Dedifferentiated amniotic fluid mesenchymal stem cell (primary cell): ENCODE measurements at regions not wholly inside any gene's neighbourhood (a gene's known extent, or its start where the extent isn't known, plus 50 kb on each side); places are given as distances from the start of the nearest gene placed in this dataset.

ENCODE experiments used
- DNase-seq: peaks from one replicate; pipeline ENCODE4 v3.0.0-alpha.2; 2016; ENCODE audit errors: extremely low spot score

- DNase-seq = no peak
Observed at GRCh38 chr6:163721922-163722692, 307.6 kb downstream of the QKI start.

- no peak for DNase-seq
Observed at GRCh38 chr6:163721435-163721834, 306.9 kb downstream of the QKI start.

- DNase-seq = no peak
Observed at GRCh38 chr6:163720460-163721235, 306.1 kb downstream of the QKI start.

GRCh38 chr6:163720005-163720404 lies 305.5 kb downstream of the QKI start:
- no peak for DNase-seq

- DNase-seq = no peak
Observed at GRCh38 chr6:163719028-163719742, 304.7 kb downstream of the QKI start.

- no peak for DNase-seq
Observed at GRCh38 chr6:163718537-163718936, 304.0 kb downstream of the QKI start.

GRCh38 chr6:163717106-163717764 lies 302.7 kb downstream of the QKI start:
- no peak for DNase-seq

- no peak for DNase-seq
Observed at GRCh38 chr6:163716690-163717089, 302.2 kb downstream of the QKI start.

GRCh38 chr6:163715846-163716245 lies 301.3 kb downstream of the QKI start:
- no peak for DNase-seq

- no peak for DNase-seq
Observed at GRCh38 chr6:163714179-163714578, 299.7 kb downstream of the QKI start.

GRCh38 chr6:163712981-163713380 lies 298.5 kb downstream of the QKI start:
- no peak for DNase-seq

GRCh38 chr6:163712566-163712961 lies 298.0 kb downstream of the QKI start:
- DNase-seq = no peak

- DNase-seq = peak; percentile 18
Observed at GRCh38 chr6:163711615-163712565, 297.4 kb downstream of the QKI start.

- DNase-seq = no peak
Observed at GRCh38 chr6:163710532-163711470, 296.3 kb downstream of the QKI start.

GRCh38 chr6:163709693-163710092 lies 295.2 kb downstream of the QKI start:
- no peak for DNase-seq

- no peak for DNase-seq
Observed at GRCh38 chr6:163709255-163709654, 294.7 kb downstream of the QKI start.

GRCh38 chr6:163708466-163708865 lies 293.9 kb downstream of the QKI start:
- DNase-seq = no peak

GRCh38 chr6:163707387-163708355 lies 293.2 kb downstream of the QKI start:
- no peak for DNase-seq
